SH-SY5Y (cell line): ENCODE measurements at regions not wholly inside any gene's neighbourhood (a gene's known extent, or its start where the extent isn't known, plus 50 kb on each side); places are given as distances from the start of the nearest gene placed in this dataset.

Source experiments
- GATA2 ChIP-seq: IDR thresholded peaks from 2 replicates; pipeline ENCODE4 v1.6.1; 2011; ENCODE audit warnings: mild to moderate bottlenecking, low read depth, low read length
- GATA3 ChIP-seq: IDR thresholded peaks from 2 replicates; pipeline ENCODE4 v1.6.1; 2011; ENCODE audit warnings: low read depth, mild to moderate bottlenecking, low read length, moderate library complexity

DNA sequence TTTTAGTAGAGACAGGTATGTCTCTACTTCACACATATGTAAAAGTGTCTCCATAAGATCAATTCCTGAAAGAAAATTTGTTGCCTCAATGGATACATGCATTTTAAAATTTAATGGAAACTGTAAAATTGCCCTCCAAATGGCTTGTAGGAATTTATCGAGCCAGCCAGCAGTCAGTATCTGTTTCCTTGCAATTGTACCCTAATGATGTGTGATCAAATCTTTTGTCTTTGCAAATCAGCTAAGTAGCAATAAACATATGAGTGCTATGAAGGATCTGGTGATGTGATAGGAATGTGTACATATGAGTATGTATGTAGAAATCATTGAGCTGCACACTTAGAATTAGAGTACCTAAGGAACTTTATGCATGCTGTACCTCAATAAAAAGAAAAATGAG is 253.0 kb downstream of the MAFB start:
- no peak for TF ChIP-seq GATA2
- TF ChIP-seq GATA3 = no peak
